HCT116 (cell line): ENCODE measurements at regions not wholly inside any gene's neighbourhood (a gene's known extent, or its start where the extent isn't known, plus 50 kb on each side); places are given as distances from the start of the nearest gene placed in this dataset.

Experiments
- ATAC-seq: fragments of 200-7000 bp; cut with Tn5 transposase; 2 replicates; pipeline ENCODE4 v1.9.1; 2020; ENCODE audit warnings: mild to moderate bottlenecking, moderate library complexity
- BruUV-seq: library from RNA; stranded (reverse); fragments of 400-500 nt; replicated peaks from 2 replicates; lab custom pipeline; 2021; lab: Mats Ljungman, UMichigan
- CTCF ChIA-PET: fragments of 300-600 bp; sonication (Branson Sonifier 250); formaldehyde crosslinking; loops from one replicate; lab custom pipeline; 2021; ENCODE audit warnings: antibody characterized with exemption; lab: Charles Lee
- POLR2A ChIA-PET: fragments of 300-600, 350-600 bp; sonication (Branson Sonifier 250); formaldehyde crosslinking; loops from one replicate; lab custom pipeline; 2021; ENCODE audit warnings: antibody characterized with exemption; lab: Charles Lee
- RAD21 ChIA-PET, 2 experiments: fragments of 300-600 bp; sonication (Branson Sonifier 250); formaldehyde crosslinking; loops; one replicate each; lab custom pipeline; 2023; ENCODE audit warnings: low total read pairs in 2 of 2; ENCODE audit not compliant: uncharacterized antibody in 2 of 2, unreplicated experiment in 2 of 2, low non-redundant PET in 1 of 2; lab: Charles Lee
- DNase-seq: peaks from one replicate; pipeline ENCODE4 v3.0.0-alpha.2; 2010; ENCODE audit warnings: low read depth, low spot score
- H2AFZ ChIP-seq: fragments of 200-600 bp; shearing (Covaris generic), sonication (generic); 2 replicates; pipeline ENCODE4 v1.6.1; 2017; ENCODE audit warnings: low read depth, mixed run types, mixed read lengths, antibody characterized with exemption, low read length; ENCODE audit not compliant: poor library complexity, severe bottlenecking
- H3K27ac ChIP-seq: 2 replicates; pipeline ENCODE4 v1.5.1; 2012; ENCODE audit warnings: low read depth, low read length
- H3K27me3 ChIP-seq: fragments of 200-600 bp; sonication (generic); 2 replicates; pipeline ENCODE4 v1.6.1; 2016; ENCODE audit warnings: mixed run types, low read length, mixed read lengths; ENCODE audit not compliant: insufficient read depth
- H3K36me3 ChIP-seq, 2 experiments: fragments of 200-500 bp in 1 of 2; fragments of 200-600 bp in 1 of 2; sonication (Bioruptor generic) in 1 of 2; sonication (generic) in 1 of 2; 2 replicates each; pipeline versions ENCODE4 v1.5.1 to v1.6.1; 2014 to 2016; ENCODE audit warnings: low read length in 2 of 2, inconsistent platforms in 1 of 2, mixed read lengths in 1 of 2, mixed run types in 1 of 2; ENCODE audit not compliant: insufficient read depth in 2 of 2, control insufficient read depth in 1 of 2
- H3K4me1 ChIP-seq, 2 experiments: fragments of 200-600 bp in 1 of 2; sonication (generic) in 1 of 2; 2 replicates each; pipeline versions ENCODE4 v1.5.1 to v1.6.1; 2012 to 2017; ENCODE audit warnings: low read length in 2 of 2, inconsistent platforms in 1 of 2, mild to moderate bottlenecking in 1 of 2, mixed read lengths in 1 of 2, mixed run types in 1 of 2, moderate library complexity in 1 of 2; ENCODE audit not compliant: insufficient read depth in 2 of 2, control insufficient read depth in 1 of 2
- H3K4me2 ChIP-seq: fragments of 200-600 bp; sonication (generic); 2 replicates; pipeline ENCODE4 v1.6.1; 2017; ENCODE audit warnings: mixed run types, low read length, mixed read lengths
- H3K4me3 ChIP-seq, 2 experiments: fragments of 200-600 bp in 1 of 2; sonication (generic) in 1 of 2; replicated peaks in 1 of 2; 2 replicates each; pipeline ENCODE4 v1.5.1; 2011 to 2016; ENCODE audit warnings: low read length in 2 of 2, control low read depth in 1 of 2, low read depth in 1 of 2, mild to moderate bottlenecking in 1 of 2, mixed read lengths in 1 of 2, mixed run types in 1 of 2
- H3K79me2 ChIP-seq: fragments of 200-600 bp; sonication (generic); 2 replicates; pipeline ENCODE4 v1.6.1; 2017; ENCODE audit warnings: mild to moderate bottlenecking, mixed run types, low read length, moderate library complexity, mixed read lengths; ENCODE audit not compliant: insufficient read depth
- H3K9ac ChIP-seq: fragments of 200-600 bp; sonication (generic); 2 replicates; pipeline ENCODE4 v1.6.1; 2016; ENCODE audit warnings: low read length, mixed read lengths
- H3K9me2 ChIP-seq: fragments of 200-600 bp; sonication (generic), shearing (Covaris generic); 2 replicates; pipeline ENCODE4 v1.6.1; 2017; ENCODE audit warnings: mixed run types, mild to moderate bottlenecking, moderate library complexity; ENCODE audit not compliant: insufficient read depth
- H3K9me3 ChIP-seq, 2 experiments: fragments of 200-500 bp in 1 of 2; fragments of 200-600 bp in 1 of 2; sonication (Bioruptor generic) in 1 of 2; sonication (generic) in 1 of 2; 2 replicates each; pipeline ENCODE4 v1.6.1; 2014 to 2017; ENCODE audit warnings: low read length in 2 of 2, mixed read lengths in 2 of 2, inconsistent platforms in 1 of 2, low read depth in 1 of 2, mild to moderate bottlenecking in 1 of 2, mixed run types in 1 of 2, moderate library complexity in 1 of 2; ENCODE audit not compliant: control insufficient read depth in 1 of 2, insufficient read depth in 1 of 2
- H4K20me1 ChIP-seq: fragments of 200-600 bp; sonication (generic), shearing (Covaris generic); 2 replicates; pipeline ENCODE4 v1.6.1; 2017; ENCODE audit warnings: mixed run types, mild to moderate bottlenecking, moderate library complexity; ENCODE audit not compliant: insufficient read depth
- CBX3 ChIP-seq: IDR thresholded peaks from 2 replicates; pipeline ENCODE4 v1.6.1; 2012; ENCODE audit warnings: low read depth
- CEBPB ChIP-seq: IDR thresholded peaks from 2 replicates; pipeline ENCODE4 v1.6.1; 2012; ENCODE audit warnings: low read depth
- EGR1 ChIP-seq: IDR thresholded peaks from 2 replicates; pipeline ENCODE4 v1.6.1; 2012; ENCODE audit warnings: low read depth
- EZH2 ChIP-seq: fragments of 200-600 bp; sonication (generic); IDR thresholded peaks from 2 replicates; pipeline ENCODE4 v1.6.1; 2017; ENCODE audit warnings: antibody characterized with exemption, mixed run types
- EZH2phosphoT487 ChIP-seq: fragments of 200-600 bp; IDR thresholded peaks from 2 replicates; pipeline ENCODE4 v1.6.1; 2018; ENCODE audit warnings: antibody characterized with exemption, borderline replicate concordance
- FOSL1 ChIP-seq: IDR thresholded peaks from 2 replicates; pipeline ENCODE4 v1.6.1; 2012; ENCODE audit warnings: low read depth
- JUND ChIP-seq: IDR thresholded peaks from 2 replicates; pipeline ENCODE4 v1.6.1; 2012
- POLR2A ChIP-seq: IDR thresholded peaks from 2 replicates; pipeline ENCODE4 v1.7.0; 2011; ENCODE audit warnings: borderline replicate concordance; ENCODE audit not compliant: insufficient read depth, insufficient read length; ENCODE audit errors: extremely low read depth
- RAD21 ChIP-seq: IDR thresholded peaks from 2 replicates; pipeline ENCODE4 v1.6.1; 2012; ENCODE audit warnings: low read depth, mild to moderate bottlenecking
- SIN3A ChIP-seq: IDR thresholded peaks from 2 replicates; pipeline ENCODE4 v1.6.1; 2012; ENCODE audit warnings: low read depth
- SP1 ChIP-seq: IDR thresholded peaks from 2 replicates; pipeline ENCODE4 v1.6.1; 2012; ENCODE audit warnings: low read depth
- SRF ChIP-seq: IDR thresholded peaks from 2 replicates; pipeline ENCODE4 v1.6.1; 2012; ENCODE audit warnings: low read depth
- YY1 ChIP-seq: IDR thresholded peaks from 2 replicates; pipeline ENCODE4 v1.6.1; 2011; ENCODE audit warnings: low read length, low read depth, moderate library complexity, mild to moderate bottlenecking; ENCODE audit not compliant: insufficient replicate concordance; ENCODE audit errors: extremely low read depth
- ZNF274 ChIP-seq: fragments of 200-500 bp; sonication (Bioruptor generic); IDR thresholded peaks from 2 replicates; pipeline ENCODE4 v1.6.1; 2014; ENCODE audit warnings: mild to moderate bottlenecking, low read depth, low read length, inconsistent platforms
- intact Hi-C: fragments of 100-400 bp; cut with micrococcal nuclease; formaldehyde crosslinking; loops from 2 replicates; pipeline ENCODE4 v1.10.0; 2022
- TF ChIP-seq, protein P1 (sequence below), 3 experiments: fragments of 200-600 bp in 1 of 3; sonication (generic) in 1 of 3; IDR thresholded peaks in 2 of 3; conservative IDR thresholded peaks in 1 of 3; 2 replicates each; pipeline ENCODE4 v1.5.1; 2012 to 2017; ENCODE audit warnings: low read depth in 2 of 3, low read length in 2 of 3, antibody characterized with exemption in 1 of 3, borderline replicate concordance in 1 of 3, control low read depth in 1 of 3, mild to moderate bottlenecking in 1 of 3, mixed read lengths in 1 of 3, mixed run types in 1 of 3, moderate library complexity in 1 of 3; ENCODE audit not compliant: insufficient read depth in 1 of 3
- TF ChIP-seq, protein P2 (sequence below): IDR thresholded peaks from 2 replicates; pipeline ENCODE4 v1.6.1; 2012
- TF ChIP-seq, protein P3 (sequence below): IDR thresholded peaks from 2 replicates; pipeline ENCODE4 v1.6.1; 2011; ENCODE audit warnings: mild to moderate bottlenecking, low read length, moderate library complexity; ENCODE audit not compliant: insufficient replicate concordance; ENCODE audit errors: extremely low read depth
- TF ChIP-seq, protein P4 (sequence below): IDR thresholded peaks from 2 replicates; pipeline ENCODE4 v1.6.1; 2012

DNA sequence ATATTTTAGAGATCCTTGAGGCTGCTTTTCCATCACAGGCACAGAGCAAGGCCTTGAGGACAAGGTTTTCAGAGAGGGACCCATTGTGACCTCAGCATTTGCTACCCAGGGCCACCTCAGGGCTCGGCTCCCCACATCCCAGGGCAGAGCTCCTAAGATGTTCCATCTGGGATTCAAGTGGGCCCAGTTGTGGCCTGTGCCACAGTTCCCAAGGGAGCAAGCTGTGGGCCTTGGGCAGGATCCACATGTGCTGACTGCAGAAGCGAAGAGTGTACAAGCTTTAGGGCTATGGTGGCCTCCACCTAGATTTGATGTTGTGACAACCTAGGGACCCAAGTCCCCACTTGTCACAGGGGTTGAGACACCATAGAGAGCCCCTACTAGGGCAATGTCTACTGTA is 608.1 kb downstream of the HACE1 start:
- H3K9ac ChIP-seq: no peak overlapping the region
- H3K4me1 ChIP-seq: peaks cover 0 to 6% of the 10 kb centered on the region in 2 experiments; a peak in 1 of 4 replicates
- no peaks in the 10 kb centered on the region for H3K27me3 ChIP-seq
- ATAC-seq (no peak), DNase-seq (no peak)
- no peaks in the 10 kb centered on the region for H3K9me2 ChIP-seq
- no peak overlapping the region for H3K27ac ChIP-seq
- POLR2A ChIA-PET: no interaction called here
- H3K36me3 ChIP-seq: no peaks in the 10 kb centered on the region
- RAD21 ChIA-PET: no interaction called here
- CTCF ChIA-PET: no interaction called here
- no peak overlapping the region for H3K4me2 ChIP-seq
- no peaks in the 10 kb centered on the region for H3K79me2 ChIP-seq
- intact Hi-C loops: no loop called here
- TF ChIP-seq SRF: no peak
- no peak for TF ChIP-seq EGR1
- H3K4me3 ChIP-seq: no peak overlapping the region
- BruUV-seq: no TSS peak
- no peak overlapping the region for H2AFZ ChIP-seq
- no peaks in the 10 kb centered on the region for H4K20me1 ChIP-seq
- no peaks in the 10 kb centered on the region for H3K9me3 ChIP-seq

DNA sequence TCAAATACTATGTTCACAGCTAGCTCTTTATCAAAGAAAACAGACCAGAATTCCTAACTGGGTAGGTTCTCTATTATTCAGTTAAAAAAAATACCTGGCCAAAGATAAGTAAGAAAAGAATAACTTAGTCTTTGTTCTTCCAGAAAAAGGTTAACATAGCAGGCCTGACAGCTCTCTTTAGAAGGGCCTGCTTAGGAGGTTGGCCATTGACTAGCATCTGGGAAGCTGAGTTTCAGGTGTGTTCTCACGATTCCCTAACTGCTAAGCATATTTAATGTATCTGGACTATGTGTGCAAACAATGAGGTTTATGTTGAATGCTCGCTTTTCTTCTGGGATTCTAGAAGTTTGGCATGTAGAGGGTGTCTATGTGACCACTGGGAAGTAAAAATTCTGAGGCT is 618.9 kb downstream of the HACE1 start:
- no peak overlapping the region for H2AFZ ChIP-seq
- CTCF ChIA-PET: no interaction called here

More for the DNA sequence above, 618.9 kb downstream of the HACE1 start:
- RAD21 ChIA-PET: no interaction called here
- Histone ChIP-seq H3K4me3 (no peak overlapping the region), H3K4me1 (no peaks in the 10 kb centered on the region), H3K9me2 (no peaks in the 10 kb centered on the region), H3K27me3 (no peaks in the 10 kb centered on the region), H3K36me3 (no peaks in the 10 kb centered on the region), H3K9ac (no peak overlapping the region), H3K79me2 (no peaks in the 10 kb centered on the region), H4K20me1 (no peaks in the 10 kb centered on the region), H3K4me2 (no peak overlapping the region), H3K9me3 (no peaks in the 10 kb centered on the region), H3K27ac (no peak overlapping the region)
- POLR2A ChIA-PET: no interaction called here
- DNase-seq (no peak), ATAC-seq (no peak)
- TF ChIP-seq EZH2phosphoT487 (no peak), ZNF274 (no peak), RAD21 (no peak), YY1 (no peak), JUND (no peak), EZH2 (no peak), CBX3 (no peak), POLR2A (no peak), SRF (no peak), SP1 (no peak), CEBPB (no peak), SIN3A (no peak), FOSL1 (no peak)
- TF ChIP-seq, protein P1, sequence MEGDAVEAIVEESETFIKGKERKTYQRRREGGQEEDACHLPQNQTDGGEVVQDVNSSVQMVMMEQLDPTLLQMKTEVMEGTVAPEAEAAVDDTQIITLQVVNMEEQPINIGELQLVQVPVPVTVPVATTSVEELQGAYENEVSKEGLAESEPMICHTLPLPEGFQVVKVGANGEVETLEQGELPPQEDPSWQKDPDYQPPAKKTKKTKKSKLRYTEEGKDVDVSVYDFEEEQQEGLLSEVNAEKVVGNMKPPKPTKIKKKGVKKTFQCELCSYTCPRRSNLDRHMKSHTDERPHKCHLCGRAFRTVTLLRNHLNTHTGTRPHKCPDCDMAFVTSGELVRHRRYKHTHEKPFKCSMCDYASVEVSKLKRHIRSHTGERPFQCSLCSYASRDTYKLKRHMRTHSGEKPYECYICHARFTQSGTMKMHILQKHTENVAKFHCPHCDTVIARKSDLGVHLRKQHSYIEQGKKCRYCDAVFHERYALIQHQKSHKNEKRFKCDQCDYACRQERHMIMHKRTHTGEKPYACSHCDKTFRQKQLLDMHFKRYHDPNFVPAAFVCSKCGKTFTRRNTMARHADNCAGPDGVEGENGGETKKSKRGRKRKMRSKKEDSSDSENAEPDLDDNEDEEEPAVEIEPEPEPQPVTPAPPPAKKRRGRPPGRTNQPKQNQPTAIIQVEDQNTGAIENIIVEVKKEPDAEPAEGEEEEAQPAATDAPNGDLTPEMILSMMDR (IDR thresholded peaks at IDR 0.05 in 2 of 3, conservative IDR thresholded peaks at IDR 0.05 in 1 of 3; ENCODE audit: borderline replicate concordance in 1 of 3, insufficient read depth in 1 of 3, low read depth in 2 of 3, low read length in 2 of 3): no peak
- TF ChIP-seq, protein P2, sequence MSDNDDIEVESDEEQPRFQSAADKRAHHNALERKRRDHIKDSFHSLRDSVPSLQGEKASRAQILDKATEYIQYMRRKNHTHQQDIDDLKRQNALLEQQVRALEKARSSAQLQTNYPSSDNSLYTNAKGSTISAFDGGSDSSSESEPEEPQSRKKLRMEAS: no peak
- TF ChIP-seq, protein P3, sequence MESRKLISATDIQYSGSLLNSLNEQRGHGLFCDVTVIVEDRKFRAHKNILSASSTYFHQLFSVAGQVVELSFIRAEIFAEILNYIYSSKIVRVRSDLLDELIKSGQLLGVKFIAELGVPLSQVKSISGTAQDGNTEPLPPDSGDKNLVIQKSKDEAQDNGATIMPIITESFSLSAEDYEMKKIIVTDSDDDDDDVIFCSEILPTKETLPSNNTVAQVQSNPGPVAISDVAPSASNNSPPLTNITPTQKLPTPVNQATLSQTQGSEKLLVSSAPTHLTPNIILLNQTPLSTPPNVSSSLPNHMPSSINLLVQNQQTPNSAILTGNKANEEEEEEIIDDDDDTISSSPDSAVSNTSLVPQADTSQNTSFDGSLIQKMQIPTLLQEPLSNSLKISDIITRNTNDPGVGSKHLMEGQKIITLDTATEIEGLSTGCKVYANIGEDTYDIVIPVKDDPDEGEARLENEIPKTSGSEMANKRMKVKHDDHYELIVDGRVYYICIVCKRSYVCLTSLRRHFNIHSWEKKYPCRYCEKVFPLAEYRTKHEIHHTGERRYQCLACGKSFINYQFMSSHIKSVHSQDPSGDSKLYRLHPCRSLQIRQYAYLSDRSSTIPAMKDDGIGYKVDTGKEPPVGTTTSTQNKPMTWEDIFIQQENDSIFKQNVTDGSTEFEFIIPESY: no peak
- TF ChIP-seq, protein P4, sequence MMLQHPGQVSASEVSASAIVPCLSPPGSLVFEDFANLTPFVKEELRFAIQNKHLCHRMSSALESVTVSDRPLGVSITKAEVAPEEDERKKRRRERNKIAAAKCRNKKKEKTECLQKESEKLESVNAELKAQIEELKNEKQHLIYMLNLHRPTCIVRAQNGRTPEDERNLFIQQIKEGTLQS: no peak
- intact Hi-C loops: no loop called here
- no TSS peak for BruUV-seq
